GM19395 (cell line): ENCODE measurements at regions not wholly inside any gene's neighbourhood (a gene's known extent, or its start where the extent isn't known, plus 50 kb on each side); places are given as distances from the start of the nearest gene placed in this dataset.
"Not testable (repeated sequence)": the region's sequence is repeated elsewhere in the genome, so short reads cannot be mapped to it uniquely, and the experiment has no call there.

Experiments
- ATAC-seq: cut with Tn5 transposase; IDR thresholded peaks from one replicate; pipeline ENCODE4 v1.9.1; 2021; ENCODE audit warnings: mild to moderate bottlenecking, moderate library complexity; ENCODE audit not compliant: unreplicated experiment

GRCh38 chr6:126724821-126725220 lies 384.9 kb downstream of the CENPW start:
- ATAC-seq = no peak

- ATAC-seq = not testable (repeated sequence)
These were observed 386.5 kb downstream of the CENPW start for GRCh38 chr6:126726454-126726853.

- ATAC-seq = no peak
These were observed 380.3 kb upstream of the RSPO3 start for GRCh38 chr6:126738146-126738545.

- no peak for ATAC-seq
These were observed 379.8 kb upstream of the RSPO3 start for GRCh38 chr6:126738641-126739040.

GRCh38 chr6:126743076-126743475 lies 375.4 kb upstream of the RSPO3 start:
- no peak for ATAC-seq

- ATAC-seq = no peak
These were observed 370.5 kb upstream of the RSPO3 start for GRCh38 chr6:126747728-126748540.

- no peak for ATAC-seq
These were observed 364.9 kb upstream of the RSPO3 start for GRCh38 chr6:126753606-126754005.

GRCh38 chr6:126761854-126762253 lies 356.6 kb upstream of the RSPO3 start:
- no peak for ATAC-seq

- ATAC-seq = no peak
These were observed 354.4 kb upstream of the RSPO3 start for GRCh38 chr6:126764104-126764503.

- no peak for ATAC-seq
These were observed 353.8 kb upstream of the RSPO3 start for GRCh38 chr6:126764671-126765070.

- no peak for ATAC-seq
These were observed 351.7 kb upstream of the RSPO3 start for GRCh38 chr6:126766820-126767219.

- no peak for ATAC-seq
These were observed 350.8 kb upstream of the RSPO3 start for GRCh38 chr6:126767711-126768110.

GRCh38 chr6:126770176-126770575 lies 348.3 kb upstream of the RSPO3 start:
- no peak for ATAC-seq

- no peak for ATAC-seq
These were observed 345.2 kb upstream of the RSPO3 start for GRCh38 chr6:126773112-126773805.

GRCh38 chr6:126779331-126779730 lies 339.1 kb upstream of the RSPO3 start:
- no peak for ATAC-seq

GRCh38 chr6:126781582-126781981 lies 336.9 kb upstream of the RSPO3 start:
- ATAC-seq = no peak

- no peak for ATAC-seq
These were observed 334.2 kb upstream of the RSPO3 start for GRCh38 chr6:126784161-126784790.

GRCh38 chr6:126786262-126786661 lies 332.2 kb upstream of the RSPO3 start:
- ATAC-seq = no peak

- no peak for ATAC-seq
These were observed 330.8 kb upstream of the RSPO3 start for GRCh38 chr6:126787635-126788034.

GRCh38 chr6:126788861-126789365 lies 329.6 kb upstream of the RSPO3 start:
- no peak for ATAC-seq

GRCh38 chr6:126792340-126793085 lies 326.0 kb upstream of the RSPO3 start:
- ATAC-seq = no peak
